ENCODE measurements at regions not wholly inside any gene's neighbourhood (a gene's known extent, or its start where the extent isn't known, plus 50 kb on each side); places are given as distances from the start of the nearest gene placed in this dataset.
"Not testable (repeated sequence)": the region's sequence is repeated elsewhere in the genome, so short reads cannot be mapped to it uniquely, and the experiment has no call there.

DNA sequence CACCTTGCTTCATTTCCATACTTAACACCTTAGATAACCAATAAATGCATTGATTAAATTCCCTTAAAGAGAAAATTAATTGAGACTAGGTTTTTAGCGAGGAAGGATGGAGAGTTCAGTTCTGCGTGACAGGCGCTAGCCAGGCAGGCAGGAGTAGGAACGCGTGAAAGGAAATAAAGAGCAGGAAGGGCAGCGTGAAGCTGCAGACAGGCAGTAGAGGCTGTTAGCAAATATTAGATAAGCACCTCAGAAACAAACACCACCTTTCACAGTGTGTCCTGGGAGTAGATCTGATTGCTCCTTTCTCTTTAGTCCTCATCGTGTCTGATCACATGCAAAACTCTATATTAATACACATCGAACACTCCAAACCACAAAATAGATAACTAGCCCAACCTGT is 282.7 kb upstream of the ADGRL2 start:
- no peak for TF ChIP-seq POLR2AphosphoS5 (IDR thresholded peaks at IDR 0.05; ENCODE audit: borderline replicate concordance, low read depth, low read length)
- TF ChIP-seq FOXP2 (optimal IDR thresholded peaks at IDR 0.05; ENCODE audit: control extremely low read depth, extremely low read length, insufficient read depth): no peak
- no peak for TF ChIP-seq EZH2 (IDR thresholded peaks at IDR 0.05)
- no peaks in the 10 kb centered on the region for H3K9me3 ChIP-seq (ENCODE audit: low read depth, low read length)
- no peak overlapping the region for H3K9ac ChIP-seq (ENCODE audit: insufficient read length)
- no peak overlapping the region for H3K4me3 ChIP-seq
- no peak for DNase-seq (ENCODE audit: low read depth, low spot score)
- no peak overlapping the region for H3K27ac ChIP-seq
- no peaks in the 10 kb centered on the region for H3K36me3 ChIP-seq (ENCODE audit: insufficient read depth, low read length)

DNA sequence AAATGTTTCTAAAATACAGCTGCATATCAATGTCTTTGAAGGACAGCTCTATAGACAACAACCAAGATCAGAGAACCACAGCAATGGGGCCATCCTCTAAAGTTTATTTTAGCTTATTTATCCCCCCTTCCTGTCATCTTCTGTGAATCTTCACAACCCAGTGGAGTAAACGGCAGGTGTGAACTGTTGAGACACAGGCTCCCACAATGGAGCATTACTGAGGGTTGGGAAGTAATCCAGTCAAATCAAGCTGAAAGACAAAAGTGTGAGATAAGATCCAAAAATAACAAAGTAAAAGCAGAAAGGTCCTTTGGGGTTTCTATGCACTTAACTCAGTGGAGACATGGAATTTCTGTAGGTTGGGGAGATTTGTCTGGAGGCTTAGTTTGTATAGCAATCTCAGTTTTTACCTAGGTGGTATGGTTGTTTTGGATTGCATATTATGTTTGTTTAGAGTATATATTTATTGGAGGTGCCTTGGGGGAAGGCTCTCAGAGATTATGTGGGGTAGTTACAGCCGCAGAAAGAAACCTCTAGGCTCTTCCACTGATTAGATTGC is 286.9 kb upstream of the ADGRL2 start:
- Histone ChIP-seq H3K9me3 (ENCODE audit: low read depth, low read length) (no peaks in the 10 kb centered on the region), H3K27ac (no peak overlapping the region), H3K9ac (ENCODE audit: insufficient read length) (no peak overlapping the region), H3K36me3 (ENCODE audit: insufficient read depth, low read length) (no peaks in the 10 kb centered on the region), H3K4me3 (no peak overlapping the region)
- DNase-seq (ENCODE audit: low read depth, low spot score): no peak
- TF ChIP-seq POLR2AphosphoS5 (IDR thresholded peaks at IDR 0.05; ENCODE audit: borderline replicate concordance, low read depth, low read length) (no peak), EZH2 (IDR thresholded peaks at IDR 0.05) (no peak), FOXP2 (optimal IDR thresholded peaks at IDR 0.05; ENCODE audit: control extremely low read depth, extremely low read length, insufficient read depth) (no peak)

DNA sequence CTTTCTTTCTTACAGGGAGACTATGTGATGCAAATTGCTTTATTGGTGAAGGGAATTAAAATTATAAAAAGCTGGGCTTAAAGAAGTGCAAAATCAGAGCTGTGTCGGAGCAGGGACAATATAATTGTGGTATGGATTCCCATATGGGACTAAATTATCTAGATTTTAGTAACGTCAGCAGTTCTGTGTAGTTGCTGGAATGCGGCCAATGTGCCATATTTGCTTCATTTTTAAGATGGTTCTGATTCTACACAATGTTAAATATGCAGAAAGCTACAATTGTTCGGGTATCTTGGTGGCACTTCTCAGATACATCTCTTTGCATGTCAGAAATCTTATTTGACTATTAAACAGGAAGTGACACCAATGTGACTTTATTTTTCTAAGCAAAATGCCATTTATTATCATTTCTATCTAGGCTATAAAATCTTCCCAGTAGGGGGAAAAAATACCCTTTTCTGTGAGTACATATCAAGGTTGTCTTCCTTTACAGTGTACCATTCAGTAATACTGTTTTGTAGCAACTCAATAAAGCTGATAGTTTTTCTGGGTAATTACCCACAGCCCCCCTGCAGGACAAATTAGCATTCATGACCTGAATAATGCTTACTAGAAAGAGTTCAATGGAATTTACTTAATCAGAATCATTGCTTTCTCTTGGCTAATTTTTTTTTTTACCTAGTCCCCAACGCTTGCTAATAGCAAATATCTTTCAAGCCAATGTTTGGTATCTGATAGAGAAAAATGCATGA is 288.3 kb upstream of the ADGRL2 start:
- no peaks in the 10 kb centered on the region for H3K9me3 ChIP-seq (ENCODE audit: low read depth, low read length)
- H3K4me3 ChIP-seq: peak overlapping the region; percentile 72
- no peaks in the 10 kb centered on the region for H3K36me3 ChIP-seq (ENCODE audit: insufficient read depth, low read length)
- TF ChIP-seq FOXP2 (optimal IDR thresholded peaks at IDR 0.05; ENCODE audit: control extremely low read depth, extremely low read length, insufficient read depth) (no peak), EZH2 (IDR thresholded peaks at IDR 0.05) (no peak), POLR2AphosphoS5 (IDR thresholded peaks at IDR 0.05; ENCODE audit: borderline replicate concordance, low read depth, low read length) (peak; percentile 37; the same call in 1 of the 2 replicates)
- peak; percentile 87 for DNase-seq (ENCODE audit: low read depth, low spot score)
- peak overlapping the region; percentile 17 for H3K9ac ChIP-seq (ENCODE audit: insufficient read length)
- peak overlapping the region; percentile 86 for H3K27ac ChIP-seq

DNA sequence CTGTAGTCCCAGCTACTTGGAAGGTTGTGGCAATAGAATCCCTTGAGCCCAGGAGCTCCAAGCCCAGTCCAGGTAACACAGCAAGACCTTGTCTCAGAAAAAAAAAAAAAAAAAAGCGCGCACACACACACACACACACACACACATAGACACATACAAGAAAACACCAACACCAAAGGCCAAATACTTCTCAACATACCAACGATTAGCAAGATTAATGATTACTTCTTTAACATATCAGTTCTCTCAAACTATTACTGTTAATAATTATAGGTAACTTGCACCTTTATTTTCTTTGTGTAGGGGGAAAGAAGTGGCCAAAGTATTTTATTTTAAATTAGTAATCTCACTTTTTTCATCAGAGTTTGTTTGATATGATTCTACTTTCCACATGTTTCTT is 289.5 kb upstream of the ADGRL2 start:
- Histone ChIP-seq H3K4me3 (no peak overlapping the region), H3K9me3 (ENCODE audit: low read depth, low read length) (no peaks in the 10 kb centered on the region), H3K36me3 (ENCODE audit: insufficient read depth, low read length) (no peaks in the 10 kb centered on the region), H3K9ac (ENCODE audit: insufficient read length) (no peak overlapping the region), H3K27ac (peak overlapping the region; percentile 86; the same call in 1 of the 2 replicates)
- no peak for TF ChIP-seq FOXP2 (optimal IDR thresholded peaks at IDR 0.05; ENCODE audit: control extremely low read depth, extremely low read length, insufficient read depth)
- TF ChIP-seq POLR2AphosphoS5 (IDR thresholded peaks at IDR 0.05; ENCODE audit: borderline replicate concordance, low read depth, low read length): no peak
- TF ChIP-seq EZH2 (IDR thresholded peaks at IDR 0.05): no peak
- no peak for DNase-seq (ENCODE audit: low read depth, low spot score)

DNA sequence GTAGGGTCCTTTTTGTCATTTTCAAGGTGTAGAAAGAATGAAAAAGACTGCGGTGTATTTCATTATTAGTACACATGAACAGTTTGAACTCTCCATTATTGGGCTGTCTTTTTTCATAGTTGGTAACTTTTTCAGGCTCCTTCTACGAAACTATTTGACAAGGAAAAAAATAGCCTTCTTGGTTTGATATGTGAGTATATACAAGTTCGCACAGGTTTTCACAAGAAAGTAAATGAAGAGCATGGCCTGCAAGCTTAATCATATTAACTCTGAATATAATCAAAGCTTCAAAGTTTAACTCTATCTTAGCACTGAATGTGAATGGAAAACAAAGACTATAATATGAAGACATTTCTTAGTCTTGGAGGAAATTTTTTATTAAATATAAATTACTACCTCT is 290.0 kb upstream of the ADGRL2 start:
- H3K4me3 ChIP-seq: no peak overlapping the region
- no peak overlapping the region for H3K27ac ChIP-seq
- no peak overlapping the region for H3K9ac ChIP-seq (ENCODE audit: insufficient read length)
- TF ChIP-seq EZH2 (IDR thresholded peaks at IDR 0.05) (no peak), FOXP2 (optimal IDR thresholded peaks at IDR 0.05; ENCODE audit: control extremely low read depth, extremely low read length, insufficient read depth) (no peak), POLR2AphosphoS5 (IDR thresholded peaks at IDR 0.05; ENCODE audit: borderline replicate concordance, low read depth, low read length) (no peak)
- DNase-seq (ENCODE audit: low read depth, low spot score): no peak
- H3K9me3 ChIP-seq (ENCODE audit: low read depth, low read length): no peaks in the 10 kb centered on the region
- H3K36me3 ChIP-seq (ENCODE audit: insufficient read depth, low read length): no peaks in the 10 kb centered on the region

DNA sequence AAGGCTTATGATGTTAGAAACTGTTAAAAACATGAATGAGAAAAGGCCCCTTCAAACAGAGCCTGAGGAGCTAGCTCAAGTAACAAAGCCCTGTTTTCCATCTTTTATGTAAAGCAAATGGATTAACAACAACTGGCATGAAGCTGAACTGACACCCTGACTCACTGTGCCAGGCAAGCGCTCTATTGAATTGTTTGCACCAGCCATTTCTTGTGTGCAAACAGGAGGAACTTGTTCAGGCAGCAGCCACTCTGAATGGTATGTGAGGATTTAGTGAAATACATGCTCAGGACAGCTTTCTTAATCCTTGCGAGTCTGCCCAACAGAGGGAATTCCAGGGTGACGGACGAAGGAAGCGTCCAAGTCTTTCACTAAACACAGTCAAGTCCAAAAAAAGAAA is 291.1 kb upstream of the ADGRL2 start:
- Histone ChIP-seq H3K36me3 (ENCODE audit: insufficient read depth, low read length) (no peaks in the 10 kb centered on the region), H3K27ac (no peak overlapping the region), H3K4me3 (no peak overlapping the region), H3K9ac (ENCODE audit: insufficient read length) (no peak overlapping the region), H3K9me3 (ENCODE audit: low read depth, low read length) (no peaks in the 10 kb centered on the region)
- DNase-seq (ENCODE audit: low read depth, low spot score): no peak
- TF ChIP-seq EZH2 (IDR thresholded peaks at IDR 0.05) (no peak), FOXP2 (optimal IDR thresholded peaks at IDR 0.05; ENCODE audit: control extremely low read depth, extremely low read length, insufficient read depth) (no peak), POLR2AphosphoS5 (IDR thresholded peaks at IDR 0.05; ENCODE audit: borderline replicate concordance, low read depth, low read length) (no peak)

DNA sequence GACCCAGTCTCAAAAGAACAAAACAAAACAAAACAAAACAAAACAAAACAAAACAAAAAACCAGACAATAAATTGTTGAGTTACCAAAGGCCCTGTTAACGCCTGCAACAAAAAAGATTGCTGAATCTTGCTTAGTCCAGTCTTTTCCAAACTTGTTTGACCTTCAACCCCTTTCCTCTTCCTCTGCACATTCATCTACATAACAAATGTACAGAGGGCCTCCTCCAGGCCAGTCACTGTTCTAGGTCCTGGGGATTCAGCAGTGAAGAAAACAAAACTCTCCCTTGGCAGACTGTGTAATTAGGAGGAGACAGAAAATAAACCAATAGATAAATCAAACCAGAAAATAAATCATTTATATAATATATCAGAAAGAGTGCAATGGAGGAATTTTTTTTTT is 294.0 kb upstream of the ADGRL2 start:
- Histone ChIP-seq H3K4me3 (no peak overlapping the region), H3K27ac (no peak overlapping the region), H3K36me3 (ENCODE audit: insufficient read depth, low read length) (no peaks in the 10 kb centered on the region), H3K9ac (ENCODE audit: insufficient read length) (no peak overlapping the region), H3K9me3 (ENCODE audit: low read depth, low read length) (no peaks in the 10 kb centered on the region)
- no peak for TF ChIP-seq FOXP2 (optimal IDR thresholded peaks at IDR 0.05; ENCODE audit: control extremely low read depth, extremely low read length, insufficient read depth)
- no peak for TF ChIP-seq POLR2AphosphoS5 (IDR thresholded peaks at IDR 0.05; ENCODE audit: borderline replicate concordance, low read depth, low read length)
- no peak for TF ChIP-seq EZH2 (IDR thresholded peaks at IDR 0.05)
- no peak for DNase-seq (ENCODE audit: low read depth, low spot score)

DNA sequence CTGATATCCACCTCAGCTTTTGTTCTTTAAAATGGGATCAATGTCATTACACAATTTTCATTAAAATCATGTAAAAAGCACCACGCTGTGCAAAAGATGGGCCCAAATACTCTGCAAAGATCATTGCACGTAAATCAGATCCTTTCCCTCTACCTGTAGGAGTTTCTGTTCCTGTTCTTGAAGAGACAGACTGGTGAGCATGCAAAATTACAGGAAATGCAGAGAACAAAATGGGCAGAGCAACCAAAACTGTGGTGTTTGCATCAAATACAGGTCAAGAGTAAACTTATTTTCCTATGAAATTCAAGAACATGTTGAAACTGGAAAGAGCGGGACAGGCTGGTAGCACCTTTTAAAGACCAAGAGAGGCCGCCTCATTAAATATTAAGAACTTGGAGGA is 294.9 kb upstream of the ADGRL2 start:
- H3K27ac ChIP-seq: no peak overlapping the region
- no peak for DNase-seq (ENCODE audit: low read depth, low spot score)
- H3K36me3 ChIP-seq (ENCODE audit: insufficient read depth, low read length): no peaks in the 10 kb centered on the region
- no peaks in the 10 kb centered on the region for H3K9me3 ChIP-seq (ENCODE audit: low read depth, low read length)
- no peak overlapping the region for H3K4me3 ChIP-seq
- TF ChIP-seq FOXP2 (optimal IDR thresholded peaks at IDR 0.05; ENCODE audit: control extremely low read depth, extremely low read length, insufficient read depth) (no peak), EZH2 (IDR thresholded peaks at IDR 0.05) (no peak), POLR2AphosphoS5 (IDR thresholded peaks at IDR 0.05; ENCODE audit: borderline replicate concordance, low read depth, low read length) (no peak)
- H3K9ac ChIP-seq (ENCODE audit: insufficient read length): no peak overlapping the region

DNA sequence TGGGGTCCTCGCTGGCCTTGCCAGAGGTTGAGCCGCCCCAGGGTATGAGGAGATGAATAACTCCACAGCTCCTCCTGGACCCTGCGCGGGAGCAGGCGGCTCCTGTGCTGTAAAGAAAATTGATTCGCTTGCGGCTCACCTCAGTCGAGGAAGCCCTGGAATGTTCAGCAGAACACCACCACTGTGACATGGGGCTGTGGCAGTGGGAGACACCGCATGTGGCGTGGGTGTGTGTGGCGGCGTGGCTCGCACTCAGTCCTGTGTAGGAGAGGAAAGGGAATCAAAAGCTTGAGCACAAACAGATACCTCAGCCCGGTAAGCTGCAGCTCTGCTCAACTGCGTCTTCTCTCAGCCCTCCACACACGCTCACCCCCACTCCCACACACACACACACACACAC is 295.9 kb upstream of the ADGRL2 start:
- H3K9ac ChIP-seq (ENCODE audit: insufficient read length); H3K36me3 ChIP-seq (ENCODE audit: insufficient read depth, low read length): not testable (repeated sequence)

DNA sequence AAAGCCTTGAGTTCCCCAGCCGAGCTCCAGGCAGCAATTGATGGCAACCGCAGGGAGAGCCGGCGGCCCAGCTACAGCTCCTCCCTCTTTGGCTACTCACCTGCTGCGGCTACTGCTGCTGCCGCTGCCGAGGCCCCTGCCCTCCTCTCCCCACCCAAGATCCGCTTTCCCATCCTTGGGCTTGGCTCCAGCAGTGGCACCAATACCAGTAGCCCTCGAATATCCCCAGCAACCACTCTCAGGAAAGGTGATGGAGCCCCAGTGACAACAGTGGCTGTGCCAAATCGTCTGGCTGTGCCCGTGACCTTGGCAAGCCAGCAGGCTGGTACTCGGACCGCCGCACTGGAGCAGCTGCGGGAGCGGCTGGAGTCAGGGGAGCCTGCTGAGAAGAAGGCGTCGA is 298.0 kb upstream of the ADGRL2 start:
- H3K9me3 ChIP-seq (ENCODE audit: low read depth, low read length); H3K4me3 ChIP-seq; H3K36me3 ChIP-seq (ENCODE audit: insufficient read depth, low read length); DNase-seq (ENCODE audit: low read depth, low spot score); H3K27ac ChIP-seq; H3K9ac ChIP-seq (ENCODE audit: insufficient read length): not testable (repeated sequence)

More for the DNA sequence above, 295.9 kb upstream of the ADGRL2 start:
- not testable (repeated sequence) for DNase-seq (ENCODE audit: low read depth, low spot score); H3K27ac ChIP-seq; H3K4me3 ChIP-seq; H3K9me3 ChIP-seq (ENCODE audit: low read depth, low read length)

DNA sequence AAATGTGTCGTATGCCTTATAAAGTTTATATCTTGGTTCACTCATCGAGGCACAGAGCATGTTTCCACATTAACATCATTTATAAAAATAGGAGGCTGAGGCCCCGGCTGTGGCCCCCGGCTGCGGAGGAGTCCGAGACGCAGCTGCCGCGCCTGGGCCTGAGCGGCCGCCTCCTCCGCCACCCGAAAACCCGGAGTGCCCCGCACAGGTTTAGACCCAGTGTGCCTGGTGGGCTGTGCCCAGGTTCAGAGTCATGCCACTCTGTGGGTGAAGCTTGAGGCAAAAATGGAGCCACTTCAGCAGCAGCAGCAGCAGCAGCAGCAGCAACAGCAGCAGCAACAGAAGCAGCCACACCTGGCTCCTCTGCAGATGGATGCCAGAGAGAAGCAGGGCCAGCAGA is 299.2 kb upstream of the ADGRL2 start:
- not testable (repeated sequence) for H3K9ac ChIP-seq (ENCODE audit: insufficient read length); H3K4me3 ChIP-seq; H3K36me3 ChIP-seq (ENCODE audit: insufficient read depth, low read length); H3K9me3 ChIP-seq (ENCODE audit: low read depth, low read length); DNase-seq (ENCODE audit: low read depth, low spot score); H3K27ac ChIP-seq

Data from SK-N-MC (cell line).